Fibroblast of villous mesenchyme (primary cell): ENCODE measurements at regions not wholly inside any gene's neighbourhood (a gene's known extent, or its start where the extent isn't known, plus 50 kb on each side); places are given as distances from the start of the nearest gene placed in this dataset.
"Not testable (repeated sequence)": the region's sequence is repeated elsewhere in the genome, so short reads cannot be mapped to it uniquely, and the experiment has no call there.

Source experiments
- DNase-seq: peaks from one replicate; pipeline ENCODE4 v3.0.0-alpha.2; 2010; ENCODE audit warnings: low read depth
- H3K4me3 ChIP-seq: 2 replicates; pipeline ENCODE4 v1.5.1; 2011; ENCODE audit warnings: low read depth, mild to moderate bottlenecking, low read length
- TF ChIP-seq, protein P1 (sequence below): IDR thresholded peaks from 2 replicates; pipeline ENCODE4 v1.5.1; 2012; ENCODE audit warnings: low read depth, mild to moderate bottlenecking, low read length; ENCODE audit not compliant: insufficient read depth

DNA sequence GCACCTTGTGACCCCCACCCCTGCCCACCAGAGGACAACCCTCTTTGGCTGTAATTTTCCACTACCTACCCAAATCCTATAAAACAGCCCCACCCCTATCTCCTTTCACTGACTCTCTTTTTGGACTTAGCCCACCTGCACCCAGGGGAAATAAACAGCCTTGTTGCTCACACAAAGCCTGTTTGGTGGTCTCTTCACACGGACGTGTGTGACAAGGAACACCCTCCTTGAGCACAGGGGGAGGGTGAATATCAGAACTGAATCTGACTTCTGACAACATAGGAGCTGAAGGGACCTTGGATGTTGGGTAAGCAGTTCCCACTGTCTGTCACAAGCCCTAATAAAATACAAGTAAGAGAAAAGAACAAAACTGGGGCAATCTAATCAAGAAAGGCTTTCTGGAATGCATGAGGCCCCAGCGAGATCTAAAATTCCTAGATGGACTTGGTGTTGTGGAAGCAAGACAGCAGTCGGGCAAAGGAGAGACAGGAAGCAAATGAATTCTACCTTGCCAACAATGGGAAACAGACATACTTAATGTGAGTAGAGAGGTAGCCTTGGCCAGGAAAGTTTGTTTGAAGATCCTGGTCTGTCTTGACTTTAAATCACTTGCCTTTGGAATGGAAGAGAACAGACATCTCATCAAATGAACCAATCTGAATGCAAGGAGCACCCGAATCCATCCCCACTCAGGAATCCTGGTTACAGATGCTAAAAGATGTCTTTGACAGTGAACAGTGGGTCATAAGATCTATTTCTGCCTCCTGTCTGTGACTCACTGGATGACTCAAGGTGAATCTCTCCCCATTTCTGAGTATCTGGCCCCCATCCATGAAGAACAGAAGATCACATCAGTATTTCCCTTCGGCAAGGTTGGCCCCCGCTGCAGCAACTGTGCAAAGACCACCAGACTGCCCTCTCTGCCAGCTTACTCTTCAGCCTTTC, 53.3 kb downstream of the OLFML3 start:
- TF ChIP-seq, protein P1, sequence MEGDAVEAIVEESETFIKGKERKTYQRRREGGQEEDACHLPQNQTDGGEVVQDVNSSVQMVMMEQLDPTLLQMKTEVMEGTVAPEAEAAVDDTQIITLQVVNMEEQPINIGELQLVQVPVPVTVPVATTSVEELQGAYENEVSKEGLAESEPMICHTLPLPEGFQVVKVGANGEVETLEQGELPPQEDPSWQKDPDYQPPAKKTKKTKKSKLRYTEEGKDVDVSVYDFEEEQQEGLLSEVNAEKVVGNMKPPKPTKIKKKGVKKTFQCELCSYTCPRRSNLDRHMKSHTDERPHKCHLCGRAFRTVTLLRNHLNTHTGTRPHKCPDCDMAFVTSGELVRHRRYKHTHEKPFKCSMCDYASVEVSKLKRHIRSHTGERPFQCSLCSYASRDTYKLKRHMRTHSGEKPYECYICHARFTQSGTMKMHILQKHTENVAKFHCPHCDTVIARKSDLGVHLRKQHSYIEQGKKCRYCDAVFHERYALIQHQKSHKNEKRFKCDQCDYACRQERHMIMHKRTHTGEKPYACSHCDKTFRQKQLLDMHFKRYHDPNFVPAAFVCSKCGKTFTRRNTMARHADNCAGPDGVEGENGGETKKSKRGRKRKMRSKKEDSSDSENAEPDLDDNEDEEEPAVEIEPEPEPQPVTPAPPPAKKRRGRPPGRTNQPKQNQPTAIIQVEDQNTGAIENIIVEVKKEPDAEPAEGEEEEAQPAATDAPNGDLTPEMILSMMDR = no peak
- no peak overlapping the region for H3K4me3 ChIP-seq
- peak; percentile 37 for DNase-seq

DNA sequence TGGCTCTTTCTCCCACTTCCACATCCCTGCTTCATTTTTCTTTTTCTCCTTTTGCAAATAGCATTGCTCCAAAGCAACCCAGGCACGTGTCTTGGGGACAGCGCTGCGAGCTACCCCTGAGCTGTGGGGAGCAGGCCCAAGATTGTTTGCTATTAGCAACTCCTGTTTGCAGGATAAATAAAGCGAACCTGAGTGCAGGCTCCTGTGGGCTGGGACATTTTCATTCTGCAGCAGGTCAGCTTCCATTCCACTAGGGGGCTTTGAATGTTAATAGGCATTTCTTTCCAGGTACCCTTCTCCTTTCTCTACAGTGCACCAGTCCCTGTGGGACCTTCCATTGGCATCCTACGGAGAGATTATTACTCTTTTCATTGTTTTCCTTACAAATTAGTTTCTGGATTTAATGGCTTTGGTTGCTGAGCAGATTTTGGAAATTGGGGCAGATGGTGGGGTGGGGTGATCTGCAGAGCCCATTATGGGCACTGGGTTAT, 54.0 kb downstream of the OLFML3 start:
- H3K4me3 ChIP-seq = no peak overlapping the region
- TF ChIP-seq, protein P1 = peak; percentile 54
- no peak for DNase-seq

DNA sequence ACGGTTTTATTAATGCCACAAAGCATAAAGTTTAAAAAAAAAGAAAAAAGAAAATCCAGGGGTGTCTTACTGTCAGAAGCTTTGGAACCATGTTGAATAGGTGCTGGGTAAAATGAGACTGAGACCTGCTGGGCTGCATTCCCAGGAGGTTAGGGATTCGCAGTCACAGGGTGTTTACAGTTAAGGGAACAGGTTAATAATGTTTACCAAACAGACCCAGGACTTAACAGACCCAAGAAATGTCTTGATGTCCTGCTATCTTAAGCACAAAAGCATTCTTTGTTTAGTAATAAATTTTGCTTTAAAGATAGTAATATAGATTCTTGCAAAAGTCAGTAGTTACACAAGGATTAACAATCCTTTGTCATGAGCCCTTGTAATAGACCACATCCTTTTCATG, 54.7 kb downstream of the OLFML3 start:
- no peak overlapping the region for H3K4me3 ChIP-seq
- DNase-seq = no peak
- TF ChIP-seq, protein P1 = no peak

- TF ChIP-seq, protein P1 = no peak
- no peak for DNase-seq
- H3K4me3 ChIP-seq = no peak overlapping the region
Measured at GRCh38 chr1:114034567-114035303, 55.5 kb downstream of the OLFML3 start.

DNA sequence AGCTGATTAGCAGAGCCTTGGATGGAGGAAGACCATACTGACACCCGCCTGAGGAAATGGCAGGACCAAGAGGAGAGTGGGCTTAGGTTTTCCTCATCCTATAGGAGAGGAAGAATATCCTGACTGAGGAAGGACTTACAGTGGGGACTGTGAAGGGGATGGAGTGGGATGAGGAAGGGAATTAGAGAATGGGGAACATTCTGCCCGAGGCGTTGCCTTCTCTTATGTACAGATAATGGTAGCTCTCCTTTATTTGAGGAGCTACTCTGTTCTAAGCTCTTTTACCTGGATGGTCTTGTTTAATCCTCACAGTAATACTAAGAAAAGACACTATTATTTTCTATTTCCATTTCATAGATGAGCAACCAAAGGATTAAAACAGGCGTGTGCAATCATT, 56.0 kb downstream of the OLFML3 start:
- no peak for DNase-seq
- TF ChIP-seq, protein P1 = no peak
- H3K4me3 ChIP-seq = no peak overlapping the region

- DNase-seq, H3K4me3 ChIP-seq: not testable (repeated sequence)
Measured at GRCh38 chr1:114036841-114037630, 57.8 kb downstream of the OLFML3 start.

DNA sequence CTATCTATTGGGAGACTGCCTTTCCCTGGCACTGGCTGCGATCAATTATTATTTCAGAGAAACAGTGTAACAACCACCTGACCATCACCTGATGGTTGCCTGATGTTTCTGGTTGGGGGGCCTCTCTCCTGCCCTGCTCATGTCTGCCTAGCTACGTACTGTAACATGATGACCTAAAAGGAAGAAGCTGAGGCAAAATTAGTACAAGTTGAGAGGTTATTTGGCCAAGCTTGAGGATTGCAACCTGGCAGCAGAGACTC, 58.3 kb downstream of the OLFML3 start:
- no peak for DNase-seq
- no peak overlapping the region for H3K4me3 ChIP-seq
- TF ChIP-seq, protein P1 = no peak
